Lower leg skin (tissue), 3 donors: ENCODE measurements at regions not wholly inside any gene's neighbourhood (a gene's known extent, or its start where the extent isn't known, plus 50 kb on each side); places are given as distances from the start of the nearest gene placed in this dataset.
"Not testable (repeated sequence)": the region's sequence is repeated elsewhere in the genome, so short reads cannot be mapped to it uniquely, and the experiment has no call there.

Experiments
- POLR2A ChIP-seq, 2 donors: fragments of 450-650 bp; IDR thresholded peaks; one replicate each; pipeline ENCODE4 v1.6.1; 2016 to 2017; ENCODE audit warnings: antibody characterized with exemption in 2 of 2, mild to moderate bottlenecking in 1 of 2, moderate library complexity in 1 of 2
- TF ChIP-seq, protein P1 (sequence below), 3 donors: fragments of 450-650 bp; IDR thresholded peaks; one replicate each; pipeline ENCODE4 v1.5.1; 2016; ENCODE audit warnings: antibody characterized with exemption in 3 of 3, mild to moderate bottlenecking in 3 of 3, moderate library complexity in 2 of 3

DNA sequence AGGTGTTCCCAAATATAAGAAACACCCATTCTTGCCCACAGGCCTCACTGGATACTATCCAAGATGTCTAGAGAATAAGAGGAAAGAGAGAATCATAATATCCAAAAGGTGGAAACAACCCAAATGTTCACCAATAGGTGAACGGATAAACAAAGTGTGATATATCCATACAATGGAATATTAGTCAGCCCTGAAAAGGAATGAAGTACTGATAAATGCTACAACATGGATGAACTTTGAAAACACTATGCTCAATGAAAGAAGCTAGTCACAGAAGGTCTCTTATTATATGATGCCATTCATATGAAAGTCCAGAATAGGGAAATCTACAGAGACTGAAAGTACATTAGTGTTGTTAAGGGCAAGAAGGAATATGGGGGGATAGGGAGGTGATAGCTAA lies 65.4 kb downstream of the HOXC4 start:
- TF ChIP-seq, protein P1, sequence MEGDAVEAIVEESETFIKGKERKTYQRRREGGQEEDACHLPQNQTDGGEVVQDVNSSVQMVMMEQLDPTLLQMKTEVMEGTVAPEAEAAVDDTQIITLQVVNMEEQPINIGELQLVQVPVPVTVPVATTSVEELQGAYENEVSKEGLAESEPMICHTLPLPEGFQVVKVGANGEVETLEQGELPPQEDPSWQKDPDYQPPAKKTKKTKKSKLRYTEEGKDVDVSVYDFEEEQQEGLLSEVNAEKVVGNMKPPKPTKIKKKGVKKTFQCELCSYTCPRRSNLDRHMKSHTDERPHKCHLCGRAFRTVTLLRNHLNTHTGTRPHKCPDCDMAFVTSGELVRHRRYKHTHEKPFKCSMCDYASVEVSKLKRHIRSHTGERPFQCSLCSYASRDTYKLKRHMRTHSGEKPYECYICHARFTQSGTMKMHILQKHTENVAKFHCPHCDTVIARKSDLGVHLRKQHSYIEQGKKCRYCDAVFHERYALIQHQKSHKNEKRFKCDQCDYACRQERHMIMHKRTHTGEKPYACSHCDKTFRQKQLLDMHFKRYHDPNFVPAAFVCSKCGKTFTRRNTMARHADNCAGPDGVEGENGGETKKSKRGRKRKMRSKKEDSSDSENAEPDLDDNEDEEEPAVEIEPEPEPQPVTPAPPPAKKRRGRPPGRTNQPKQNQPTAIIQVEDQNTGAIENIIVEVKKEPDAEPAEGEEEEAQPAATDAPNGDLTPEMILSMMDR (IDR thresholded peaks at IDR 0.05): not testable (repeated sequence)
- not testable (repeated sequence) for TF ChIP-seq POLR2A (IDR thresholded peaks at IDR 0.05)
